H1 (cell line): ENCODE measurements at regions not wholly inside any gene's neighbourhood (a gene's known extent, or its start where the extent isn't known, plus 50 kb on each side); places are given as distances from the start of the nearest gene placed in this dataset.

Source experiments
- CTCF ChIA-PET: fragments of 300-600 bp; sonication (Branson Sonifier 250); formaldehyde crosslinking; loops from one replicate; lab custom pipeline; 2021; ENCODE audit not compliant: partially characterized antibody; lab: Charles Lee
- POLR2A ChIA-PET: fragments of 300-600 bp; sonication (Branson Sonifier 250); formaldehyde crosslinking; loops from one replicate; lab custom pipeline; 2021; ENCODE audit warnings: inconsistent platforms; ENCODE audit not compliant: partially characterized antibody; lab: Charles Lee
- DNase-seq, 2 experiments: peaks; one replicate each; pipeline versions ENCODE4 v3.0.0 to v3.0.0-alpha.2; 2010 to 2022; ENCODE audit warnings: low spot score in 2 of 2, low read depth in 1 of 2, mixed read lengths in 1 of 2
- FAIRE-seq: peaks from 2 replicates; lab custom pipeline; 2011; peaks lifted over from hg19 to GRCh38; lab: Jason Lieb, UNC
- H2AFZ ChIP-seq: 2 replicates; pipeline ENCODE4 v1.8.1; 2012; ENCODE audit warnings: low read length, inconsistent platforms
- H2AK5ac ChIP-seq: 2 replicates; pipeline ENCODE4 v1.6.1; 2013; ENCODE audit warnings: low read depth, low read length
- H2BK120ac ChIP-seq: replicated peaks from 2 replicates; pipeline ENCODE3; 2013; ENCODE audit warnings: low read depth, low read length, inconsistent platforms
- H2BK12ac ChIP-seq: 2 replicates; pipeline ENCODE4 v1.6.1; 2013; ENCODE audit warnings: low read depth, low read length
- H2BK15ac ChIP-seq: 2 replicates; pipeline ENCODE4 v1.6.1; 2013; ENCODE audit warnings: low read length
- H2BK20ac ChIP-seq: 2 replicates; pipeline ENCODE4 v1.6.1; 2013; ENCODE audit warnings: low read length
- H2BK5ac ChIP-seq: 2 replicates; pipeline ENCODE4 v1.6.1; 2013; ENCODE audit warnings: low read depth, low read length
- H3K14ac ChIP-seq: 2 replicates; pipeline ENCODE4 v1.6.1; 2013; ENCODE audit warnings: inconsistent platforms; ENCODE audit not compliant: insufficient read length
- H3K18ac ChIP-seq: 2 replicates; pipeline ENCODE4 v1.6.1; 2013; ENCODE audit warnings: low read length; ENCODE audit errors: extremely low read depth
- H3K23ac ChIP-seq: 2 replicates; pipeline ENCODE4 v1.6.1; 2013; ENCODE audit warnings: inconsistent platforms; ENCODE audit not compliant: insufficient read length
- H3K23me2 ChIP-seq: 2 replicates; pipeline ENCODE4 v1.6.1; 2013; ENCODE audit warnings: low read depth, low read length
- H3K27ac ChIP-seq: 2 replicates; pipeline ENCODE4 v1.6.1; 2011; ENCODE audit warnings: low read depth, low read length, inconsistent platforms
- H3K27me3 ChIP-seq, 4 experiments: replicated peaks in 1 of 4; 1 replicate in 1 of 4; 2 replicates in 3 of 4; pipeline versions ENCODE4 v1.6.1 to v1.8.1; 2011 to 2013; ENCODE audit warnings: low read length in 3 of 4, mild to moderate bottlenecking in 3 of 4, inconsistent platforms in 2 of 4, mixed read lengths in 2 of 4, moderate library complexity in 1 of 4; ENCODE audit not compliant: control insufficient read depth in 3 of 4, insufficient read depth in 3 of 4; ENCODE audit errors: extremely low read depth in 1 of 4
- H3K36me3 ChIP-seq, 4 experiments: 2 replicates each; pipeline versions ENCODE4 v1.6.1 to v1.8.1; 2011 to 2013; ENCODE audit warnings: mild to moderate bottlenecking in 4 of 4, low read length in 3 of 4, moderate library complexity in 2 of 4, control low read depth in 1 of 4, inconsistent platforms in 1 of 4; ENCODE audit not compliant: insufficient read depth in 4 of 4, control insufficient read depth in 2 of 4
- H3K4ac ChIP-seq: replicated peaks from 2 replicates; pipeline ENCODE3; 2013; ENCODE audit warnings: low read length, low read depth, mixed read lengths, inconsistent platforms; ENCODE audit not compliant: insufficient read length
- H3K4me1 ChIP-seq, 4 experiments: replicated peaks in 1 of 4; 1 replicate in 1 of 4; 2 replicates in 3 of 4; pipeline versions ENCODE4 v1.6.1 to v1.8.1; 2011 to 2013; ENCODE audit warnings: low read length in 3 of 4, inconsistent platforms in 2 of 4, mixed read lengths in 1 of 4; ENCODE audit not compliant: insufficient read depth in 4 of 4, control insufficient read depth in 3 of 4
- H3K4me2 ChIP-seq, 2 experiments: 2 replicates each; pipeline versions ENCODE4 v1.6.1 to v1.8.1; 2011 to 2013; ENCODE audit warnings: low read depth in 2 of 2, low read length in 2 of 2, control low read depth in 1 of 2, inconsistent platforms in 1 of 2, mild to moderate bottlenecking in 1 of 2; ENCODE audit not compliant: insufficient read depth in 1 of 2
- H3K4me3 ChIP-seq, 4 experiments: fragments of 200-600, 300-600 bp in 1 of 4; sonication (generic), shearing (Covaris generic), sonication (Bioruptor Twin) in 1 of 4; 2 replicates each; pipeline versions ENCODE4 v1.5.1 to v1.8.1; 2011 to 2016; ENCODE audit warnings: low read length in 4 of 4, low read depth in 3 of 4, control low read depth in 2 of 4, inconsistent platforms in 2 of 4, mild to moderate bottlenecking in 2 of 4, mixed read lengths in 1 of 4, moderate library complexity in 1 of 4; ENCODE audit not compliant: insufficient read depth in 2 of 4; ENCODE audit errors: extremely low read depth in 1 of 4
- H3K56ac ChIP-seq: replicated peaks from 2 replicates; pipeline ENCODE3; 2013; ENCODE audit warnings: low read depth, mild to moderate bottlenecking, mixed read lengths, low read length, inconsistent platforms; ENCODE audit not compliant: insufficient read length
- H3K79me1 ChIP-seq: 2 replicates; pipeline ENCODE4 v1.6.1; 2013; ENCODE audit warnings: low read depth, low read length, control low read depth
- H3K79me2 ChIP-seq, 2 experiments: 2 replicates each; pipeline versions ENCODE4 v1.6.1 to v1.8.1; 2012 to 2013; ENCODE audit warnings: low read length in 2 of 2, mild to moderate bottlenecking in 2 of 2, inconsistent platforms in 1 of 2; ENCODE audit not compliant: insufficient read depth in 2 of 2, control insufficient read depth in 1 of 2
- H3K9ac ChIP-seq, 4 experiments: replicated peaks in 1 of 4; 1 replicate in 1 of 4; 2 replicates in 3 of 4; pipeline versions ENCODE4 v1.6.1 to v1.8.1; 2011 to 2013; ENCODE audit warnings: low read depth in 3 of 4, low read length in 3 of 4, control low read depth in 2 of 4, mild to moderate bottlenecking in 2 of 4, moderate library complexity in 2 of 4, inconsistent platforms in 1 of 4; ENCODE audit errors: extremely low read depth in 1 of 4
- H3K9me3 ChIP-seq, 2 experiments: 2 replicates each; pipeline versions ENCODE4 v1.6.1 to v1.8.1; 2012 to 2013; ENCODE audit warnings: mild to moderate bottlenecking in 2 of 2, moderate library complexity in 2 of 2, control low read depth in 1 of 2, inconsistent platforms in 1 of 2, low read depth in 1 of 2, low read length in 1 of 2, mixed read lengths in 1 of 2; ENCODE audit not compliant: insufficient read depth in 2 of 2
- H4K20me1 ChIP-seq, 2 experiments: replicated peaks in 1 of 2; 2 replicates each; pipeline versions ENCODE3 to v1.8.1; 2011 to 2013; ENCODE audit warnings: inconsistent platforms in 2 of 2, low read length in 2 of 2, mild to moderate bottlenecking in 1 of 2; ENCODE audit not compliant: insufficient read depth in 2 of 2, control insufficient read depth in 1 of 2
- H4K5ac ChIP-seq: 2 replicates; pipeline ENCODE4 v1.6.1; 2013; ENCODE audit warnings: low read length, low read depth, mixed read lengths, inconsistent platforms; ENCODE audit not compliant: insufficient read length
- H4K8ac ChIP-seq: 2 replicates; pipeline ENCODE4 v1.8.0; 2013; ENCODE audit warnings: mild to moderate bottlenecking, moderate library complexity, low read length, inconsistent platforms; ENCODE audit not compliant: insufficient read depth; ENCODE audit errors: extremely low read depth
- H4K91ac ChIP-seq: replicated peaks from 2 replicates; pipeline ENCODE3; 2013; ENCODE audit warnings: low read length, mixed read lengths, inconsistent platforms; ENCODE audit not compliant: insufficient read length
- ASH2L ChIP-seq: fragments of 200-600, 300-600 bp; sonication (generic); IDR thresholded peaks from one replicate; pipeline ENCODE4 v1.7.1; 2017; ENCODE audit warnings: low read length
- CHD1 ChIP-seq: IDR thresholded peaks from 2 replicates; pipeline ENCODE4 v1.6.1; 2012; ENCODE audit warnings: low read depth, low read length, improper control_type of control experiment
- EP300 ChIP-seq, 2 experiments: IDR thresholded peaks; 1 replicate in 1 of 2; 2 replicates in 1 of 2; pipeline ENCODE4 v1.6.1; 2011 to 2012; ENCODE audit warnings: low read depth in 2 of 2, low read length in 2 of 2, mild to moderate bottlenecking in 2 of 2, borderline replicate concordance in 1 of 2, inconsistent platforms in 1 of 2, moderate library complexity in 1 of 2
- JUND ChIP-seq: IDR thresholded peaks from 2 replicates; pipeline ENCODE4 v1.6.1; 2011; ENCODE audit warnings: mild to moderate bottlenecking, improper control_type of control experiment, low read length
- KDM4A ChIP-seq: IDR thresholded peaks from one replicate; pipeline ENCODE4 v1.7.1; 2012; ENCODE audit warnings: low read depth, mild to moderate bottlenecking, moderate library complexity, low read length, inconsistent platforms; ENCODE audit not compliant: severe bottlenecking
- WGBS, 2 experiments: shearing (Covaris generic) in 1 of 2; methylation state at CpG; one replicate each; pipeline versions ENCODE4 v1.1.6 to v1.1.7; 2013 to 2015; ENCODE audit warnings: low lambda C conversion rate in 2 of 2, mixed read lengths in 2 of 2, inconsistent platforms in 1 of 2, low coverage in 1 of 2, missing lambda C conversion rate in 1 of 2; ENCODE audit not compliant: insufficient replicate concordance in 2 of 2, insufficient coverage in 1 of 2, insufficient read length in 1 of 2; ENCODE audit errors: extremely low coverage in 1 of 2, missing lambda C conversion rate in 1 of 2; 5-methylcytosine and 5-hydroxymethylcytosine counted together

DNA sequence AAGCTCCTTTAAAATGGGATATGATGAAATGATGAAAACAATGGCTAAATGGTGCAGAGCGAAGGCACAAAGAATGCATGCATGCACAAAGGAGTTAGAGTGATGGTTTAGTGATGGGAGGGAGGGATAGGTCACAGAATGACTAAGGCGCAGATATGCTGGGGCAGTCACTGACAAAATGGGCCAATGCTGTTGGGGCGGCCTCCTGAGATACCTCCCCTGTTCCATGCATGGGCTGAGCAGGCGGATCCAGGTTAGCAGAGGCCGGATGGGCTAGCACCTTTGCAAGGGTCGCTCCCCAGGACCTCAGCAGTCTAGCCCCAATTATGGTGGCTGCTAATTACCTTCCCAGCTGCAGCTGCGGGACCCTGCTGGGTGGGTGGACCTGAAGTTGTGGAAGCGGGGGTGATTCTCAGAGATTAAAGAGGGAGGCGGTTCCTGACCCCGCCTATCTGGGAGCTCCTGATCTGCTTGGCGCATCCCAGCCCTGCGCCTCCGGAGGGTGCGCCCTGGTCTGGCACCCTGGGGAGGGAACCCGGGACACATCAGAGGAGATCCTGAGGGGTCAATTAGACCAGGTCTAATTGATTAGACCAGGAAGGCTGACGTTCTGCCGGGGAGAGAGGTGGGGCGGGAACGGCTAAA lies 175.0 kb downstream of the CYP26A1 start:
- peak overlapping the region; percentile 32; the same call in 1 of the 2 replicates for H2BK5ac ChIP-seq
- H3K23me2 ChIP-seq = no peaks in the 10 kb centered on the region
- no peak overlapping the region for H4K5ac ChIP-seq
- H3K4me1 ChIP-seq = peaks cover 0 to 4% (median 3%) of the 10 kb centered on the region in 4 experiments; a peak in 2 of 7 replicates
- H2AFZ ChIP-seq = no peak overlapping the region
- no peak overlapping the region; the same call in 1 of the 2 replicates for H2BK12ac ChIP-seq
- H3K27me3 ChIP-seq = no peaks in the 10 kb centered on the region
- H3K79me2 ChIP-seq = no peaks in the 10 kb centered on the region
- no peaks in the 10 kb centered on the region for H4K20me1 ChIP-seq
- H4K91ac ChIP-seq = no peak overlapping the region
- no peak overlapping the region for H4K8ac ChIP-seq
- H3K23ac ChIP-seq = no peak overlapping the region
- no peak overlapping the region for H3K4me2 ChIP-seq
- no peak overlapping the region for H2AK5ac ChIP-seq
- no peak for FAIRE-seq
- H3K18ac ChIP-seq = peak overlapping the region; percentile 54; the same call in 1 of the 2 replicates
- no peak for TF ChIP-seq CHD1
- TF ChIP-seq KDM4A = no peak
- TF ChIP-seq EP300 (IDR thresholded peaks at IDR 0.05; ENCODE audit: borderline replicate concordance in 1 of 2, low read depth in 2 of 2, low read length in 2 of 2) = no peak
- TF ChIP-seq JUND = no peak
- TF ChIP-seq ASH2L = no peak
- TF ChIP-seq, all 59 proteins: peak for 0
- Histone ChIP-seq H2BK120ac (no peak overlapping the region), H3K4me3 (no peak overlapping the region), H3K56ac (no peak overlapping the region), H3K9ac (no peak overlapping the region), H3K9me3 (no peaks in the 10 kb centered on the region), H3K4ac (no peak overlapping the region), H2BK20ac (peak overlapping the region; percentile 97), H3K14ac (no peak overlapping the region), H3K36me3 (no peaks in the 10 kb centered on the region), H3K27ac (no peak overlapping the region), H3K79me1 (no peaks in the 10 kb centered on the region), H2BK15ac (no peak overlapping the region)
- CTCF ChIA-PET = interaction anchor here (0.6 to 1.1 kb wide), 4 partner anchors 9 to 168 kb away, joined by 3 read pairs; no protein-coding TSS in a partner anchor
- DNase-seq = no peak
- 92% methylated on average over 19 of the region's 19 CpGs; no CpG with 5 or more reads in 1 of the 2 experiments for WGBS, 2 experiments
- POLR2A ChIA-PET = interaction anchor here (0.5 to 1.1 kb wide), 3 partner anchors 8 to 31 kb away, joined by 3 to 4 read pairs (median 3); no protein-coding TSS in a partner anchor
